ENCODE measurements at regions not wholly inside any gene's neighbourhood (a gene's known extent, or its start where the extent isn't known, plus 50 kb on each side); places are given as distances from the start of the nearest gene placed in this dataset.

DNA sequence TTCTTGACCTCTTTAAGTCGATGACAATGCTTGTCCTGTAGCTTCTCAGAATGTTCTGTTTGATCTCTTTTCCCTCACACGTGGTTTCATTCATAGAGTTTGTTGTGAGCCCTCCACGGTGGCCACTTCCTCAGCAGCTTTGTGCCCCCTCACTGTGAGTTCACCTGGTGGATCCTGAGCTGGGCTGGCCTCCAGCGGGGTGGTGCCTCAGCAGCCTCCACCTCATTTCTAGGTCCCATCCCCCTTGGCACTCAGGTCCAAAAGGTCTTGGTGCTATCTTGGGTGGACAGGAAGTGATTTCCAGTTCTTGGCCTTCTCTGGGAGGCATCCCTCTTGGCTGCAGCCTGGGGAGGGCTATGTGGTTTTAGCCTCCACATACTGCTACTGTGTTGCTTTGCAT lies 203.2 kb upstream of the WSCD1 start:
- no peak for DNase-seq (ENCODE audit: low spot score)
- H3K27ac Mint-ChIP-seq (ENCODE audit: unreplicated experiment) = no peak overlapping the region
- H3K27me3 Mint-ChIP-seq (ENCODE audit: low read depth) = peaks cover 26% of the 10 kb centered on the region
- no peak overlapping the region for H3K4me3 Mint-ChIP-seq (ENCODE audit: unreplicated experiment)
- no peaks in the 10 kb centered on the region for H3K9me3 Mint-ChIP-seq (ENCODE audit: low read depth)
- TF ChIP-seq, protein P1, sequence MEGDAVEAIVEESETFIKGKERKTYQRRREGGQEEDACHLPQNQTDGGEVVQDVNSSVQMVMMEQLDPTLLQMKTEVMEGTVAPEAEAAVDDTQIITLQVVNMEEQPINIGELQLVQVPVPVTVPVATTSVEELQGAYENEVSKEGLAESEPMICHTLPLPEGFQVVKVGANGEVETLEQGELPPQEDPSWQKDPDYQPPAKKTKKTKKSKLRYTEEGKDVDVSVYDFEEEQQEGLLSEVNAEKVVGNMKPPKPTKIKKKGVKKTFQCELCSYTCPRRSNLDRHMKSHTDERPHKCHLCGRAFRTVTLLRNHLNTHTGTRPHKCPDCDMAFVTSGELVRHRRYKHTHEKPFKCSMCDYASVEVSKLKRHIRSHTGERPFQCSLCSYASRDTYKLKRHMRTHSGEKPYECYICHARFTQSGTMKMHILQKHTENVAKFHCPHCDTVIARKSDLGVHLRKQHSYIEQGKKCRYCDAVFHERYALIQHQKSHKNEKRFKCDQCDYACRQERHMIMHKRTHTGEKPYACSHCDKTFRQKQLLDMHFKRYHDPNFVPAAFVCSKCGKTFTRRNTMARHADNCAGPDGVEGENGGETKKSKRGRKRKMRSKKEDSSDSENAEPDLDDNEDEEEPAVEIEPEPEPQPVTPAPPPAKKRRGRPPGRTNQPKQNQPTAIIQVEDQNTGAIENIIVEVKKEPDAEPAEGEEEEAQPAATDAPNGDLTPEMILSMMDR (IDR thresholded peaks at IDR 0.05) = no peak
- no peaks in the 10 kb centered on the region for H3K4me1 Mint-ChIP-seq (ENCODE audit: low read depth)
- no peaks in the 10 kb centered on the region for H3K36me3 Mint-ChIP-seq (ENCODE audit: low read depth)

DNA sequence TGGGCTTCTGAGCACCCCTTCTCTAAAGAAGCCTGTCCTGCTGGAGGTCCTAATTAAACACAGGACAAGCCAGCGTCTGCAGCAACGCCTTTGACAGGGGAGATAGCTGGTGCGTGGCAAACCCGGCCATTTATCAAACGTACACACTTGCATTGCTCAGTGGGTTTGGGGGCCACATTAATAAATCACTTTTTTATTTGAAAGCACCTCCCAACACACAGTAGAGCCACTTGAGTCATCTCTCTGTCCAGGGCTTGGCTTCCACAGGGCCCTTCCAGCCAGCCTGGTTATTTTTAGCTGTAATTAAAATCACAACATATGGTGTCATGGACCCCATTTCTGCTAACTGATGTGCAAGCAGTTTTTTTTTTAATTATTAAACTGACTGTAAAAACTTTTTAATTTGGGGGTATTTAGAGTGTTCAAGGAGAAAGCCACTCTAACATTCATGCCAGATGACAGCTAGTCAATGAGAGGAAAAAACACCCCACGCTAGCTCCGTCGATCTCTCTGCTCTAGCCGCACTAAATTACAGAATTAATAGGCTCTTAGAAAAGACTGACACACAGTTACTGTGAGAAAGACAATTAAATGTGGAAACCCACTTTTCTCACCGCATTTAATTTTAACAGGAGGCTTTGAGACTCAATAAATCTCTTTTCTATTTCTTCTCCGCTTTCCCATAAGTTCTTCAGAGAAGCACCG lies 201.0 kb upstream of the WSCD1 start:
- Mint-ChIP-seq H3K9me3 (ENCODE audit: low read depth) (no peaks in the 10 kb centered on the region), H3K27me3 (ENCODE audit: low read depth) (peaks cover 20% of the 10 kb centered on the region), H3K4me3 (ENCODE audit: unreplicated experiment) (no peak overlapping the region), H3K4me1 (ENCODE audit: low read depth) (no peaks in the 10 kb centered on the region), H3K36me3 (ENCODE audit: low read depth) (no peaks in the 10 kb centered on the region), H3K27ac (ENCODE audit: unreplicated experiment) (no peak overlapping the region)
- TF ChIP-seq, protein P1 (IDR thresholded peaks at IDR 0.05) = no peak
- DNase-seq (ENCODE audit: low spot score) = no peak

DNA sequence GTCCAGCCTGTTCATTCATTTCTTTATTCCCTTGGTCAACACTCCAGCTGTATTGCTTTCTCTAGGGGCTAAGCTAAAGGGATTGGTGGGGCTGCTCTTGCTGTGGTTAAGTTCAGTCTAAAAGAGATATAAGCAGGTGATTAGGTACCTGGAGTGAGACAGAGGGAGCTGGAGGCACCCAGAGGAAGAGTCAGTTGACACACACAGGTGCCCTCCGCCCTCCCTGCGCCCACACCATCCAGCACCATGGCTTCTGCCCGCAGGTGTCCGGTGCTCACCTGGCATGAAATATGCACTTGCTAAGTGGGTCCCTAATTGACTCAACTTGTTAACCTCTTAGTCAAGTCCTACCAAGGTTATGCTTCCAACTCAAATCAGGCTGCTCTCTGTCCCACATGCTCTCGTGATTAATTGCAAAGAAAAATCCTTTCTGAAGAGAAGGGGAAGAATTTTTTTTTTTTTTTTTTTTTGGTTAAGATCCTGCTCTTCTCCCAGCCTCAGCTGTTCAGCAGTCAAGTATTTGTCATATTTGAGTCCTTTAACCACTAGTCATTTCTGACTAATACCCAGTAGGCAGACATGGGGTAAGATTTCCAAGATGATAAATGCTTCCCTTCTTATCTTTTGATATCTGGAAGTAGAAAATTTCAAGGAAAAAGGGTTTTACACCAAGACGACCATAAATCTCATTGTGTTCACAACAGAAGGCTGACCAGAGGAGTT lies 199.8 kb upstream of the WSCD1 start:
- TF ChIP-seq, protein P1 (IDR thresholded peaks at IDR 0.05) = no peak
- Mint-ChIP-seq H3K4me1 (ENCODE audit: low read depth) (no peaks in the 10 kb centered on the region), H3K27me3 (ENCODE audit: low read depth) (peaks cover 17% of the 10 kb centered on the region), H3K36me3 (ENCODE audit: low read depth) (no peaks in the 10 kb centered on the region), H3K4me3 (ENCODE audit: unreplicated experiment) (no peak overlapping the region), H3K27ac (ENCODE audit: unreplicated experiment) (no peak overlapping the region), H3K9me3 (ENCODE audit: low read depth) (no peaks in the 10 kb centered on the region)
- DNase-seq (ENCODE audit: low spot score) = no peak

DNA sequence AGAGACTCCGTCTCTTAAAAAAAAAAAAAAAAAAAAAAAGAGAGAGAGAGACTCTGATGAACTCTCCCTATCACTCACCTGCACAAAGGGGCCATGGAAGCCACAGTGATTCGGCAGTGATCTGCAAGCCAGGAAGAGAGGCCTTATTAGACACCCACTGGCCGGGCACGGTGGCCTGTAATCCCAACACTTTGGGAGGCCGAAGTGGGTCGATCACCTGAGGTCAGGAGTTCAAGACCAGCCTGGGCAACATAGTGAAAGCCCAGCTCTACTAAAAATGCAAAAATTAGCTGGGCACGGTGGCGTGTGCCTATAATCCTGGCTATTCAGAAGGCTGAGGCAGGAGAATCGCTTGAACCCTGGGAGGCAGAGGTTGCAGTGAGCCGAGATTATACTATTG lies 198.5 kb upstream of the WSCD1 start:
- H3K27ac Mint-ChIP-seq (ENCODE audit: unreplicated experiment) = no peak overlapping the region
- TF ChIP-seq, protein P1 (IDR thresholded peaks at IDR 0.05) = no peak
- no peaks in the 10 kb centered on the region for H3K36me3 Mint-ChIP-seq (ENCODE audit: low read depth)
- no peak for DNase-seq (ENCODE audit: low spot score)
- no peak overlapping the region for H3K4me3 Mint-ChIP-seq (ENCODE audit: unreplicated experiment)
- peaks cover 17% of the 10 kb centered on the region for H3K27me3 Mint-ChIP-seq (ENCODE audit: low read depth)
- no peaks in the 10 kb centered on the region for H3K4me1 Mint-ChIP-seq (ENCODE audit: low read depth)
- H3K9me3 Mint-ChIP-seq (ENCODE audit: low read depth) = no peaks in the 10 kb centered on the region

DNA sequence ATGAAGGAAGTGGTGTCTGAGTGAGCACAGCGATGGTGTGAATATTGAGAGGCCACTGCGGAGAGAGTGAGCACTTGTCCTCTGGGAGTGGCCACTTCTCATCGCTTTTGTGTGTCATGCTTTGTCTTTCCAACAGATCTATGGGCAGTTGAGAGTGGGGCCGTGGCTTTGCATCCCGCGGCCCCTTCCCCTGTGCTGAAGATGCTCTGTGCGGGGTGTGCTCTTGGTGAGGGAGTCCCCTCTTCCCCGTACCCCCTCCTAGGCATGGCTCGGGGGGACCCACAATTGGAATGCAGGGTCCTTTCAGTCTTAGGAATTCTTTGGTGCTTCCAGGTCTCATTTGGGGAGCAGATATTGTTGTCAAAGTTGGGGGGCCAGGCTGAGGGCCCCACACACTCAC lies 197.3 kb upstream of the WSCD1 start:
- no peaks in the 10 kb centered on the region for H3K9me3 Mint-ChIP-seq (ENCODE audit: low read depth)
- no peak overlapping the region for H3K4me3 Mint-ChIP-seq (ENCODE audit: unreplicated experiment)
- peaks cover 17% of the 10 kb centered on the region for H3K27me3 Mint-ChIP-seq (ENCODE audit: low read depth)
- no peak for DNase-seq (ENCODE audit: low spot score)
- H3K4me1 Mint-ChIP-seq (ENCODE audit: low read depth) = no peaks in the 10 kb centered on the region
- TF ChIP-seq, protein P1 (IDR thresholded peaks at IDR 0.05) = no peak
- no peak overlapping the region for H3K27ac Mint-ChIP-seq (ENCODE audit: unreplicated experiment)
- no peaks in the 10 kb centered on the region for H3K36me3 Mint-ChIP-seq (ENCODE audit: low read depth)
